ENCODE measurements at regions not wholly inside any gene's neighbourhood (a gene's known extent, or its start where the extent isn't known, plus 50 kb on each side); places are given as distances from the start of the nearest gene placed in this dataset.

GRCh38 chr13:34647379-34648150 lies 294.5 kb upstream of the NBEA start:
- no peak for DNase-seq (ENCODE audit: low read depth in 2 of 2)
- no peak for TF ChIP-seq CTCF (IDR thresholded peaks at IDR 0.05; ENCODE audit: low read depth, low read length)
- no peak overlapping the region for H3K4me3 ChIP-seq (replicated peaks in 1 of 2; ENCODE audit: low read depth in 2 of 2, low read length in 2 of 2)

GRCh38 chr13:34654203-34654602 lies 287.9 kb upstream of the NBEA start:
- H3K4me3 ChIP-seq (replicated peaks in 1 of 2; ENCODE audit: low read depth in 2 of 2, low read length in 2 of 2), result no peak overlapping the region
- DNase-seq (ENCODE audit: low read depth in 2 of 2), result no peak
- TF ChIP-seq CTCF (IDR thresholded peaks at IDR 0.05; ENCODE audit: low read depth, low read length), result no peak

- DNase-seq (ENCODE audit: low read depth in 2 of 2), result peak in 1 of 2 donors; percentile 27
- TF ChIP-seq CTCF (IDR thresholded peaks at IDR 0.05; ENCODE audit: low read depth, low read length), result no peak
- H3K4me3 ChIP-seq (replicated peaks in 1 of 2; ENCODE audit: low read depth in 2 of 2, low read length in 2 of 2), result no peak overlapping the region
Observed at GRCh38 chr13:34654647-34655046, 287.4 kb upstream of the NBEA start.

- DNase-seq (ENCODE audit: low read depth in 2 of 2), result no peak
- no peak for TF ChIP-seq CTCF (IDR thresholded peaks at IDR 0.05; ENCODE audit: low read depth, low read length)
Observed at GRCh38 chr13:34655554-34655953, 286.5 kb upstream of the NBEA start.

GRCh38 chr13:34657716-34658115 lies 284.4 kb upstream of the NBEA start:
- H3K4me3 ChIP-seq (replicated peaks in 1 of 2; ENCODE audit: low read depth in 2 of 2, low read length in 2 of 2), result no peak overlapping the region
- TF ChIP-seq CTCF (IDR thresholded peaks at IDR 0.05; ENCODE audit: low read depth, low read length), result no peak
- no peak for DNase-seq (ENCODE audit: low read depth in 2 of 2)

More at GRCh38 chr13:34655554-34655953, 286.5 kb upstream of the NBEA start:
- no peak overlapping the region for H3K4me3 ChIP-seq (replicated peaks in 1 of 2; ENCODE audit: low read depth in 2 of 2, low read length in 2 of 2)

- H3K4me3 ChIP-seq (replicated peaks in 1 of 2; ENCODE audit: low read depth in 2 of 2, low read length in 2 of 2), result no peak overlapping the region
- no peak for DNase-seq (ENCODE audit: low read depth in 2 of 2)
- TF ChIP-seq CTCF (IDR thresholded peaks at IDR 0.05; ENCODE audit: low read depth, low read length), result no peak
Observed at GRCh38 chr13:34667286-34668218, 274.5 kb upstream of the NBEA start.

All from cardiac fibroblast (primary cell).